GM20000 (cell line): ENCODE measurements at regions not wholly inside any gene's neighbourhood (a gene's known extent, or its start where the extent isn't known, plus 50 kb on each side); places are given as distances from the start of the nearest gene placed in this dataset.

Experiments used
- DNase-seq: peaks from one replicate; pipeline ENCODE4 v3.0.0; 2012; ENCODE audit warnings: low spot score
- TF ChIP-seq, protein P1 (sequence below): IDR thresholded peaks from 2 replicates; pipeline ENCODE4 v1.5.1; 2012; ENCODE audit warnings: mild to moderate bottlenecking, control low read depth; ENCODE audit errors: extremely low read depth, missing control alignments

DNA sequence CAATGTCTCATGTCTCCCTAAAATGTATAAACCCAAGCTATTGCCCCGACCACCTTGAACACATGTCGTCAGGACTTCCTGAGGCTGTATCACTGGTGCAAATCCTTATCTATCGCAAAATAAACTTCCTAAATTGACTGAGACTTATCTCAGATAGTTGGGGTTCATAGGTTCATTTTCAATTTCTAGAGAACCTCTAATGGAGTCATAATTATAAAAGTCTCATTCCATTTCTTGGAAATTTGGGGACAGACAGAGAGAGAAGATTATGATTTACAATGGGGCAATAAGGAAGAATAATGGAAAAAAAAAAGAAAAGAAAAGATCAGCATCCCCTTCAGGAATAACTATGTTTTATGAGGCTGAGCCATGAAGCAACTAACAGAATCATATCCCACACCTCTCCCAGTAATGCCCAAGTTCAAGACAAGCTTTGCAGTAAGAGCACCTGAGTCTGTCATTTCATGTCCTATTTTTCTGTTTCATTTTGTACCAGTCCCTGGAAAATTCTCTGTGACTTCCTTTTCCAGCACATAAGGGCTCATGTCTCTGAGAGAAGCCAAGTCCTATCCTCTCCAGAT lies 70.0 kb upstream of the ETS2 start:
- TF ChIP-seq, protein P1, sequence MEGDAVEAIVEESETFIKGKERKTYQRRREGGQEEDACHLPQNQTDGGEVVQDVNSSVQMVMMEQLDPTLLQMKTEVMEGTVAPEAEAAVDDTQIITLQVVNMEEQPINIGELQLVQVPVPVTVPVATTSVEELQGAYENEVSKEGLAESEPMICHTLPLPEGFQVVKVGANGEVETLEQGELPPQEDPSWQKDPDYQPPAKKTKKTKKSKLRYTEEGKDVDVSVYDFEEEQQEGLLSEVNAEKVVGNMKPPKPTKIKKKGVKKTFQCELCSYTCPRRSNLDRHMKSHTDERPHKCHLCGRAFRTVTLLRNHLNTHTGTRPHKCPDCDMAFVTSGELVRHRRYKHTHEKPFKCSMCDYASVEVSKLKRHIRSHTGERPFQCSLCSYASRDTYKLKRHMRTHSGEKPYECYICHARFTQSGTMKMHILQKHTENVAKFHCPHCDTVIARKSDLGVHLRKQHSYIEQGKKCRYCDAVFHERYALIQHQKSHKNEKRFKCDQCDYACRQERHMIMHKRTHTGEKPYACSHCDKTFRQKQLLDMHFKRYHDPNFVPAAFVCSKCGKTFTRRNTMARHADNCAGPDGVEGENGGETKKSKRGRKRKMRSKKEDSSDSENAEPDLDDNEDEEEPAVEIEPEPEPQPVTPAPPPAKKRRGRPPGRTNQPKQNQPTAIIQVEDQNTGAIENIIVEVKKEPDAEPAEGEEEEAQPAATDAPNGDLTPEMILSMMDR = no peak
- DNase-seq = no peak

DNA sequence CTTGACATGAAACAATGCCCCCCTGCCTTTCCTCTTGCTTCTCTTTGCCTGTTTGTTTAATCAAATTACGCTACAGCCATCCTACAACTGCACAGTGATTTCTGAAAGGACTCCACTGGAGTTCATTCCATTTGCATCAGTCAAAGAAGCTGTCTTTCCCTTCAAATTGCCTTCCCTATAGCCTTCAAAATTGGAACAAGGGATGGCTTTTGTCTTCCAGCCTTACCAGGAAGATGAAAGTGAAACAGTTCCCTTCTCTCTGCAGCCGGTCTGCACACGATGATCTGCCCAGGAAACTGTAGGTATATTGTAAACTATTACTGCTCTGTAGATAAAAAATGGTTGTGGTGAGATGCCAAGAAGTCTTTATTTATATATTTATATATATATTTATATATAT lies 65.6 kb upstream of the ETS2 start:
- no peak for DNase-seq
- TF ChIP-seq, protein P1 = no peak

DNA sequence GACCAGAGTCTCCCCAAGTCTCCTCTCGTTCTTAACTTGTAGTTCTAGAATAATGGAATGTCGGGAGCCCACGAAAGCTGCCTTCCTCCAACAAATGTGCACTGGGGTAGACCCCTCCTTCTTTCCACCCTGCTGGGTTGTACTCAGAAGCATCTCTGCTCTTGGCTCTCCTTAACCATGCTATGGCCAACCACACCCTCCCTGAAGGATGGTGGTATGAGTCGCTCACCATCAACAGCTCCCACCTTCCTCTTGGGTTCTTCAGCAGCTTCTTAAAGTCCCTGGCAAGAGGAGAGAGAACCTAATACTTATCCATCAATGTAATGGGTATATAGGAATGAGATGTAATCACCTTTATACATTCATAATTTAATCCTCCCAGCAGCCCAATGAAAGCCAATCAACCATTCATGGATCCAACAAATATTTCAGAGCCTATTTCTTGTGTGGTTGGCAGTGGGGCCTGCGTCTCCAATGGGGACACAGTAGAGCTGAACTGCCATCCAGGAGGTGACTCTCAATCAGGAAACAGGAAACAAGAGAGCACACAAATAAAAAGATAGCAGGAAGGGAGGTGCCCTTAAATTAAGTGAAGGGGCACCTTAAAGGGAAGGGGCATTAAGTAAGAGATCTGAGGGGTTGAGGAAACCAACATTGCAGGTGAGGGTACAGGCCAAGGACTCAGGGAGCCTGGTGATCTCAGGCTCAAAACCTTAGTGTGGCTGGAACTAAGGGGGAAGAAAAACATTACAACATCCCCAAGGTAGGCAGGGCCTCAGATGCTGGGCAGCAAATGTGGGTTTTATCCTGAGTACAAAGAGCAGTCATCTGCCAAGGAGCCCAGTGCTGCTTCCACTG lies 64.4 kb upstream of the ETS2 start:
- TF ChIP-seq, protein P1 = no peak
- DNase-seq = no peak

DNA sequence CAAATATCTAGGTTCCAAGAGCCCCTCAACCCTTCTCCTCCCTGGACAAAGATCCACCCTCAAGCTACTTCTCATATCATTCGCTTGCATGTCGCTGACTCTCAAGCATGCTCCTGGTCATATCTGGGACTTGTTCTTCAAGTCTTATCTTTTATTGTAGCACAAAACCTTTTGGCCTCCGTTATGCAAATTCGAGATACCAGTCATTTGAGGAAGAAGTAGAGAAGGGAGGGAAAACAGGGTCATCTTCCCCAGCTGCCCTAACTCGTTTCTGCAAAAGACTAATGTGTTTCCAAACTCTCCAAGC lies 63.8 kb upstream of the ETS2 start:
- TF ChIP-seq, protein P1 = no peak
- no peak for DNase-seq

DNA sequence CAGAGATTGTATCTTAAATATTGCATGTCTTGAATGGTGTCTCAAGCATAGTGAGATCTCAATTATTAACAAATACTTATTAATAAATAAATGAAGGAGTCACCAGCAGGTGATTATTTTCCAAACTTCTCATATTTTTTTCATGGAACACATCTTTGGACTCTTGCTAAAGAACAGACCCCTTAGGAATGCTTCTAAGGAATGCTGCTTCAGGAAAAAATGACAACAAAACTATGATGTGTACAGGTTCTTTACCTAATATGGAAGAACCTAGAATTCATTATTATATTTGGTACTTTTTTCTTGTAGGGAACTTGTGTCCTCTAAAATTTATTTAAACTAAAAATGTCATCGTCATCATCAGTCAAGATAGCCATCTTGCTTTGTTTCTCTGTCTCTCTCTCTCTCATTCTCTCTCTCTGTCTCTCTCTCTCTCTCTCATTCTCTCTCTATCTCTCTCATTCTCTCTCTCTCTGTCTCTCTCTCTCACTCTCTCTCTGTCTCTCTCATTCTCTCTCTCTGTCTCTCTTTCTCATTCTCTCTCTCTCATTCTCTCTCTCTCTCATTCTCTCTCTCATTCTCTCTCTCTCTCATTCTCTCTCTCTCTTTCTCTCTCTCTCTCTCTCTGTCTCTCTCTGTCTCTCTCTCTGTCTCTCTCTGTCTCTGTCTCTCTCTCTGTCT lies 63.0 kb upstream of the ETS2 start:
- TF ChIP-seq, protein P1 = no peak
- DNase-seq = no peak

DNA sequence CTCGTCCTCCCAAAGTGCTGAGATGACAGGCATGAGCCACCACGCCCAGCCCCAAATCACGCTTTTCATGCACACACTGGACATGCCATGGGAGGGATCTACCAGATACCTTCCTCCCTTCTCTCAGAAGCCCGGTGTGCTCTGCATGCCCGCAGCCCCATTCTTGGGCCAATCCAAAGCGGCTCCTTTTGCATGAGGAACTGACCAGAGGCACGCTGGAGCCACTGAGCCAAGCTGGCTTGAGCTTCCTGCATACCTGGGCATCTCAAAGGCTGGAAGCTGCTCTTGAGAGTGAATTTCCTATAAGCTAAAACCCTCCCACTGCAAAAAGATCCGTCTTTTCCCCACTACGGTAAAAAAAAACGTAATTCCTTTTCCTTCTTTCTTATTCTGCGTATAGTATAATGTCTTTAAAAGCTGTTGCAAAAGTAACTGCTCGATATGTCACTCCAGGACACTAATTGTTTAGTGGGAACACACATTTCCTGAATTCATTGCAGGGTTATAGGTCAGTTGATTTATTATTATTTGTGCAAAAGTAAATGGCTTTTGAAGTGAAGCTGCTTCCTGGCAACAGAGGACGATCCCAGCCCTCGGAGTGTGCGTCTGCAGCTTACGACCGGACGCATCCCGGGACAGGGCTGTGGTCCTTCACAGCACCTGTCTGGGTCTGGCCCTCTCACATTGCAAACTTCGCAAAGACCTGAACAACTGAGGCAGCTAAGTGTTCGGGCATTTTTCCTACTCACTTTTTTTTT lies 61.8 kb upstream of the ETS2 start:
- no peak for DNase-seq
- TF ChIP-seq, protein P1 = no peak

DNA sequence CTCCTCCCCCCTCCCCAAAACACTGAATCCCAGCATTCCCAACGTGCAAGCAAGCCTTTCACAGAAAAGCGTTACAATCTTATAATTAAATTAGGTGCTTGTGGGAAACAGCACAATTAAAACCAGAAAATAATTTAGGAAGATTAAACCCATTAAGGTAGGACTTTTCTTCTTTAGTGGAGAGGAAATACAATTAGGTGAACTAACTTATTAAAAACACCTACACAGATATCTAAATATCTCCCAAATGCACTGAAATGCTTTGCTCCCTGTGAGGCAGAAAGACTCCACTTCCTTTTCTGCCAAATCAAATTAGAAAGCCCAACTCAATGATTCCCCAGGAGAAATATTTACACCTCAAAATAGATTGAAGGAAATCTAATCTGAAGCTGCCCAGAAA lies 60.9 kb upstream of the ETS2 start:
- TF ChIP-seq, protein P1 = no peak
- DNase-seq = no peak
